Mesenteric fat pad (tissue), 1 donor: ENCODE measurements at regions not wholly inside any gene's neighbourhood (a gene's known extent, or its start where the extent isn't known, plus 50 kb on each side); places are given as distances from the start of the nearest gene placed in this dataset.
"Not testable (repeated sequence)": the region's sequence is repeated elsewhere in the genome, so short reads cannot be mapped to it uniquely, and the experiment has no call there.

Experiments used
- DNase-seq: peaks from one replicate; pipeline ENCODE4 v3.0.0-alpha.2; 2020; ENCODE audit warnings: low spot score
- donor health status: DM: yes; HTN: yes; CAD: no.

DNA sequence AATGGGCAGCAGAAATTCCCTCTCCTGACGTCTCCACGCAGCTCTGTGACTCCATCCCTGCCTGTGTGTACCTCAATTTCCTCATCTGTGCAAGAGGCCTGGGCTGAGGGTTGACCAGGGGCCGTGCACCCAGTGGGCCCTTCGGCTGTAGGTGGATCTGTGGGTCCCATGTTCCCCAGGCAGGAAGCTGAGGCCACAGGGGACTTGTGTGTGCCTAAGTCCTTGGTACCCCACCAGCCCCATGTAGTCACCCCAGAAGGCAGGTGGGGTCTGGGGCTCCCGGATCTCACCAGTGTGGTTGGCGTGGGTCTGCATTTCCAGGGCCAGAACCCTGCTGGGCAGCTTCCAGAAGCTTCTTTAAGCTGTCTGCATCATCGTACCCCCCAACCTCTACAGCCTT, 177.4 kb upstream of the GSE1 start:
- no peak for DNase-seq

DNA sequence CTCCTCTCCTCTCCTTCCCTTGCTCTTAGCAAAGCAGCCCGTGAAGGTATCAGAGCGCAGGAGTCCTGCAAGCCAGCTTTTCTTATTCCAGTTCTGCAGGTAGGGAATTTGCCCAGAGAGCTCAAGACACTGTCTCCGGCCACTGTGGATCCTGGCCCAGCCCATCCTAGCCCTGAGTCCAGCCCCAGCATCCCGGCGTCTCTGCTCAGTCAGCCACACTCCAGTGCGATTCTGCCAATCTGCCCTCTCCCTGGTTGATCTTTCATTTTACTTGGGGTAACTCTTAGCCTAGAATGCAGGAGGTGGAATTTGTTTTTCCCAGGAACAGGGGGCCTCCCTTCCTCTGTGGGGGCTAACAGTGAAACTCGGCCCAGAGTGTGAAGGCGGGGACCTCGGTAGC, 176.9 kb upstream of the GSE1 start:
- DNase-seq = no peak

DNA sequence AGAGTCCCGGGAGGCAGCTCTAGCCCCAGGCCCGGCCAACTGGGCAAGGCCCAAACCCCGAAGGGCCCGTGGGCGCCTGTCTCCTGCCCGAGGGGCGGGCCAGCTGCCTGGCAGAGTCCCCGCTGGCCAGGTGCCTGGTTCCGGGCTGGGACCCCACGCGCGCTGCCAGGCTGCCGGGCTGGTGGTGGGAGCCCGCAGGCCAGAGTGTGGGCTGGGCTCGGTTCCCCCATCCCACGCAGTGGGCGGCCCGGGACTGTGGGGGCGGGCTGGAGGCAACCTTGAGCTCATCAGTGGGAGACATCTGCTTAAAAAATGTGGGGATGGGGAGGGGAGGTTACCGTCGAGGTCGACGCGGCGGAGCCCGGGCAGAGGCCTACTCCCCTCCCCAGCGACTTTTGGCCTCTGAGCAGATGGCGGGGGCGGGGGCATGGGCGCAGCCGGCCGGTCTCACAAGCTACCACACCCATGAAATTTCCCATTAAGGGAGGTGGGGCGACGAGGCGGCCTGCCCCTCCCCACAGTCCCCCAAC, 176.4 kb upstream of the GSE1 start:
- no peak for DNase-seq

DNA sequence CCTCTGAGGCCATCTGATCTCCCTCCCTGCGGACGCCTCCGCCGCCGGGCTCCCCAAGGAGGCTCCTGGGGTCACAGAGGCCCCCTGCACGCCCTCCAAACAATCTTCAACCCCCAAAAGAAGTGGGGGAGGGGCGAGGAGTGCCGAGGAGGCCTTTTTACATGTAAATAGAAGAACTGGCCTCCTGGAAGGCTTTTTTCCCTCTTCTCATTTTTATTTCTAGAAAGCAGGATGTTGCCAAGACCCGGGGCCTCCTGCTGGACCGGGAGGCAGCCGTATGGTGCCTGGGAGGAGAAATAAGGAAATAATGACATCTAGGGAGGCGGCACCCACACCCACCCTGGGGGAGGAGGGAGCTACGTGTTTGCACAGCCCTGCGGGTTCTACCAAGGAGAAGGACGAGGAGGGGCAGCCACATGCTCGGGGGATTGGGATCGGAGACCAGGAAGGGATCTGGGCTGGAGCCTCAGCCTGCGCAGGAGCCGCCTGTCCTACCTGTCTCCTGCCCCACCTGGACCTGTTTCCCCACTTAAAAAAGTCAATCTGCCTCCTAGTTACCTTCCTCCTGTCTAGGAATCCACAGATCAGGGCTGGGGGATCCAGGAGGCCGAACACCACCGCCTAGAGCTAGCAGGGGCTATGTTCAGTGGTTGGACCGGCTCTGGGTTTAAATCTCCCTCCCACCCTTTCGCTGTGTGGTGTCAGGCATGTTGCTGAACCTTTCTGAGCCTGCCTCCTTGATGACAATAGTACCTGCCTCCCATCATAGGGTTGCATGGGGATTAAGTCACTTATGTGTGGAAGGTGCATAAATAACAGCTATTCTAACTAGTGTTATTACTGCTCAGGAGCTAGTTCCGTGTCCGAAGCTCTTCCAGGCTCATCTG, 175.7 kb upstream of the GSE1 start:
- no peak for DNase-seq

DNA sequence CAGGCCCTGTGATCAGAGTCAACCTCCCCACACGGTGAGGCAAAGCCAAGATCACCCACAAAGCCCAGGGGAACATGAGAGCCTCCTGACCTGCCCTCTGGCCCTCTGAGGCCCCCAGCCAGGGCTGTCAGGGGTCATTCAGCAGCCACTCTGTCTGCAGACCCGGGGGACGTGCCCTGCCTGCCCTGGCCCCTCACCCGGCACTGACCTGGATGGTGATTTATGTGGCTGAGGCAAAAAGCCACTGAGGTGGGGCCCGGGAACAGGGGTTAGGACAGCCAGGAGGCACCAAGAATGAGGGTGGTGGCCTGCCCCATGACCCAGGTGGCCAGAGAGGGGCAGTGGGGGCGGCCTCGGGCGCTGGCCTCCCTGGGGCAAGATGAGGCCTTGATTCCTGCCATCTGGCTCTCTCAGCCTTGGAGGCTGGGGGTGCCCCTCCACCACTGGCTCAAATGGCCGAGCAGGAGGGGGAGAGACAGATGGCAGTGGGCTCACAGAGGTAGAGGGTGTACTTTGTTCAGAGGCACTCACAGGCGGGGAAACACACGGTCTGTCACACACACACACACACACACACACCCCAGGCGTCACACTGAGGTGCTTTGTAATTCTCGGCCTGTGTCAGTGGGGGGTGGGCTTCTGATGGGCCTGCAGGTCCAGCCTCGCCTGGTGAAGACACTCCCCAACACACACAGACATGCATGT, 174.0 kb upstream of the GSE1 start:
- DNase-seq = no peak

DNA sequence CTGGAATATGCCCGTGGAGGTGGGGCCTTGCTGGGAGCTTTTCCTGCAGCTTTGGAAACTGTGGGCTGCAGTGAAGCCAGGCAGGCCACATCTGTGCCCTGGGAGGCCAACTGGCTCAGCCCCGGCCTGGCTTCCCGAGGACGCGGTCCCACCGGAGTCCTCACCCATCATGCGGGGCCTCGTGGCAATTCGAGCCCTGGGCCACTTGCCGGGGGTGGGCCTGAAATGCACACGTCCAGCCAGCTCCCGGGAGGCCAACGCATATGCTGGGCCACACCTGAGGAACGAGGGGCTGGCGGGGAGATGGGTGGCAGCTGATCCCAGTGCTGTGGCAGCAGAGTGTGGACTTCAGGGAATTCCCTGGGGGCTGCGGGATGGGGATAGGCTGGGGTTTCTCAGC, 172.4 kb upstream of the GSE1 start:
- no peak for DNase-seq

DNA sequence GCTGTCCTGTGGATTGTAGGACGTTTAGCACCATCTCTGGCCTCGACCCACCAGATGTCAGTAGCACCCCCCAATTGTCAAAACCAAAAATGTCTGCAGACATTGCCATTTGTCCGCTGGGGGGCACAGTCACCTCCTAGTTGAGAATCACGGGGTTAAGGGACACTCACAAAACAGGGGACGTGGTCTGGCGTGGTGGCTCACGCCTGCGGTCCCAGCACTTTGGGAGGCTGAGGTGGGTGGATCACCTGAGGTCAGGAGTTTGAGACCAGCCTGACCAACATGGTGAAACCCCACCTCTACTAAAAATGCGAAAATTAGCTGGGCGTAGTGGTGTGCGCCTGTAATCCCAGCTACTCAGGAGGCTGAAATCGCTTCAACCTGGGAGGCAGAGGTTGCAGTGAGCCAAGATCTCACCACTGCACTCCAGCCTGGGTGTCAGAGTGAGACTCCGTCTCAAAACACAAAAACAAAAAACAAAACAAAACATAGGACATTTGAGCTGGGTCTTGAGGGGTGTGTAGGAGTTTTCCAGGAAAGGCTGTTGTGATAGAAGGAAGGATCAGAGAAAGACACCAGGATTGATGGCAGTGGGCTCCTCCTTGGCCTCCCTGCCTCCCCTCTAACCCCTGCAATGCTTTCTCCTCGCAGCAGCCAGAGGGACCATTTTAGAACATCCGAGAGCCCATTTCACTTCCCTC, 171.8 kb upstream of the GSE1 start:
- no peak for DNase-seq

DNA sequence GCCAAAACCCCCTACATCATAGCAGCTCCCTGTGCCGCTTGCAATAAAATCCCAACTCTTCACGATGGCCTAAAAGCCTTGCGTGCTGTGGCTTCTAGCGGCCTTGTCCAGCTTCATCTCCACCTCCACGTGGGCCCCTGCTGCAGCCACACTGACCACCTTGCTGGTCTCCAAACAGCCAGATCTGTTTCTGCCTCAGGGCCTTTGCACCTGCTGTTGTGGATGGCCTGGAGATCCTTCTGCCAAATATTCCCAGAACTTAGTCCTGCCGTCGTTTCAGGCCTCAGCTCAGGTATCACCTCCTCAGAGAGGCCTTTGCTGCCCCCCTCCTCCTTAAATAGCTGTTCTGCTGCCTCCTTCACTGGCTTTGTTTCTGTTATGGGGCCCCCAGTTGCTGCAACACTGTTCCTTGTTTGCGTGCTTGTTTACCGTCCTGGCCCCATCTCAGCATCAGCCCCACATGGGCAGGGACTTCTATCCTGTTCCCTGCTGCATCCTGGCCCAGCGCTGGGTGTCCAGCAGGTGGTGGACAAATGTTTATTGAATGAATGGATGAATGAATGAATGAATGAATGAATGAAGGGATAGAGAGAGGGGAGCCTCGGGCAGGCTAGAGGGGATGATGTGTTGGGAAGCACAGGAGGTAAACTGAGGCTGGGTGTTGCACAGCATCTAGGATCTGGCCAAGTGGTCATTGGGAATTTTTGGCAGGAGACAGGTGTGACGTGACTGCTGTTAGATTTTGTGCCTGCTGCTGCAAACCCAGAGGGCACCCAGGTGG, 171.0 kb upstream of the GSE1 start:
- DNase-seq = no peak

DNA sequence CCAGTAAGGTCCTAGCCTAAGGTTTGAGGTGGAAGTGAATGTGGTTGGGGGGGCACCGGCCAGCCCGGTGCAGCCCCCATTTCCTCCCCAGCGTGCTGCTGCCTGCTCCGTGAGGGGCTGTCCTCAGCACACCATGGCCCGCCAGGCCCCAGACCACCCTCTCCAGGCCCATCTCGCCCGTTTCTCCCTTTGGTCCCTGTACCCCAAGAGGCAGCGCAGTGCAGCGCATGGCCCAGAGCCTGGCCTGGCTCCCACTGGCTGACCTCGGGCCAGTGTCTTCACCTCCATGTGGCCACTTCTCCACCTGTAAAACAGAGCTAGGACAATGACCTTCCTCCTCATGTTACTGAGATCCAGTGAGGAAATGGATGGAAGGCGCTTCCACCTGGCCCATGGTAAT, 170.0 kb upstream of the GSE1 start:
- DNase-seq = no peak

DNA sequence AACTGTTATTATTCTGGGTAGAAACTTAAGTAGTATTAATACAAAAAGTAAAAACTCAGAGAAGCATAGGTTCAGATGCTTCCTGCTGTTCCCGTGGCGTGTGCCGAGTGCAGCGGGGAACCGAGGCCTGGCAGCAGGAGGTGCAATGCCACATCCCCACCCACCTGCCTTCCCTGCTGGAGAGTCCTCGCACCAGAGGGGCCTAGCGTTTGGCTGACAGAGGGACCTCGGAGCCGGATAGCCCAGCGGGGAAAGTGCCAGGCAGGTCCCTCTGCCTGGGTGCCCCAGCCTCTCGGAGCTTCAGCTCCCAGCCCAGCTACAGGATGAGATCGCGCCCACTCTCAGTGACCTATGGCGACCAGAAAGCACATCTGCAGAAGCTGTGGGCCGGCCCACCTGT, 169.6 kb upstream of the GSE1 start:
- no peak for DNase-seq

DNA sequence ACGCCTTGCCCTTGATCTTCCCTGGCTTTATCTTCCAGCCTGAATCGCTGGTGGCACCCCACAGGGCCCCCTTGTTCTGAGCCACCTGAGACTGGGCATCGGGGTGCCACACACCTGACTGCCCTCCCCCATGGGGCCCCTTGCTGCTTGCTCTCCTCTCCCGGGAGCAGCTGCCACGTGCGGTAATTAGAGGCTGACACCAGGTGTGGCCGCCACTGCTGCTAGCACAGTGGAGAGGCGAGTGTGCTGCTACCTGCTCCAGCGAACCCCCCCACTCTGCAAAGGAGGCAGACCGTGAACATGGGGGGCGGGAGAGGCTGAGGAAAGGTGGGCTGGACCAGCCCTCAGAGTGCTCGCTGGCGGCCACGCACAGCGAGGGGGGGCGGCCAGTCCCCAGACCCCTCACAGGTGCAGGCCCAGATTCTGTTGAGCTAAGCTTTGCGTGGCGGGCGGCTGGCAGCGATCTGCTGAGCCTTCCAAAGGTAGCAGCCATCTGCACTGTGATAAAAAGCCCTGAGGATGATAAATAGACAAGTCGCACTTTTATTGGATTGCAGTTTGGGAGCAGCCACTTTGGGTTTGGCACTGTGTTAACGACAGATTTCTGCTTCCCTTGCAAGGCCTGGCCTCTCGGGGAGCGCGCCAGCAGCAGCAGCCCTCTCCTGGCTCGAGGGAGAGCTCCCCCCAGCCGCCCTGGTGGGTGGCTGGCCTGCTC, 167.9 kb upstream of the GSE1 start:
- DNase-seq = no peak

DNA sequence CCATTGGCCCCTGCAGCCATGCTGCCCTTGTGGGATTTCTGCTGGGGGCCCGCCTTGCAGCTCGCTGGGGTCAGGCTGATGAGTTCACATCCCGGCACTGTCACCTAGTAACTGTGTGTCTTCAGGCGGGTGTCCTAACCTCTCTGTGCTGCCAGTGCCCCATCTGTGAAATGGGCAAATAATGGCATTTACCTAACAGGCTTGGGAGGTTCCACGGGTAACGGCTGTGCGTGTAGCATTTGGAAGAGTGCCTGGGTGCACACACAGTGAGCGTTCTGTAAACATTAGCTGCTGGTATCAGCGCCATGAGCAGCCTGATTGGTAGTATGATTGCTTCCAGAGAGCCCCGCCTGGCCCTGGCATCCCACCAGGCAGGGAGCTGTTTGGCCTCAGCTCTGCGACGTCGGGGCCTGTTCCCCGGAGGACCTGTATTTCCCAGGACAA, 167.3 kb upstream of the GSE1 start:
- DNase-seq = no peak

DNA sequence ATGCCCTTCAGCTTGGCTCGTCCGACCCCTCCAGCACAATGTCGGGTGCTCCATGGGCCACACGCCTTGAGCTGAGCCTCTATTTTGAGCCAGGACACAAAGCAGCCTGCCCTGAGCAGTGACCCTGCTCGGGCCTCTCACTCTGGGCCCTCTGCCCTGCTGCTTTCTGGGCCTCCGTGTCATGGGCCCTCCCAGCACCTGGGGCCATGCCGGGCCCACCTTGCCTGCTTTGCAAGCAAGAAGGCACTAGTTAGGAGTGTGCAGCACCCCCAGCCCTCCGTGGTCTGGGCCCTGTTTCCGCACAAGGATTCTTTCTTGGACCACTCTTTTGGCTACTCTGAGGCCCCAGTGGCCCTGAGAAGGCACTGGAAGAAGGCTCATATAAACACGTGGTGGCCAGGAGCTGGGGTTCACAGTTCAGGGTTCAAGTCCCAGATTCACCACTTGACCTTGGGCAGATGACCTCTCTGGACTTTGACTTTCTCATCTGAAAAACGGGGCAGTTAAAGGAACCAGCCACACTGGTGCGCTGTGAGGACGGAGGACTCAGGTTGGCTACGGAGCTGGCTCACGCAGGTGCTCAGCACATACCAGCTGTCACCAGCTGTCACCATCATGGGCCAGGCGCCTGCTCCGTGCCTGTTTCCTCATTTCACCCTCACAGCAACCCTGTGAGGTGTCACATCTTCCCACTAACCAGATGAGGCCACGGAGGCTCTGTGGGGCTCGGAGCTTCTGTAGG, 166.0 kb upstream of the GSE1 start:
- no peak for DNase-seq

DNA sequence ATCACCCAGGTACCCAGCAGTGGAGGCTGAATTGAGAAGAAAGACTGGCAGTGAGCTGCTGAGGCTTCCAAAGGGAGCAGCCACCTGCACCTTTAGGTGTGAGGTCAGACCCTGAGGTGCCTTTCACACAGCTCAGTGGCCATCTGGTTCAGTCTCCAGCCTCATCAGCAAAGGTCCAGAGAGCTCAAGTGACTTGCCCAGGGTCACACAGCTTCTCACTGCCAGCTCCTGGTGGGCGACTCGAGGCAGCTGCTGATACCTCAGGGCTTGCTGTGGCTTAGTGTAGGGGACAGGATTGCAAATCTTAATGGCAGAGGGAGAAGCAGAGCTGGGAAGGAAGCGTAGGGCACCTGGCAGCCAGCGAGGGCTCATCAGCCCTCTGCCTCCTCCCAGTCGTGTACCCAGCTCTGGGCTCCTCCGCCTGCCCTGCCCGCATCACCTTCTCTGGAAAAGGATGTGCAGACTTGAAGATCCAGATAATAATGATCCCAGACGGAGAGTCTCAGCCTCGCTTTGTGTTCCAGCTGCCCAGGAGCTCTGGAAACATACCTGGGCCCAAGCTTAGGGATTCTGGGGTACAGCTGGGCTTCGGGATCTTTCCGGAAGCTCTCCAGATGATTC, 165.3 kb upstream of the GSE1 start:
- no peak for DNase-seq

DNA sequence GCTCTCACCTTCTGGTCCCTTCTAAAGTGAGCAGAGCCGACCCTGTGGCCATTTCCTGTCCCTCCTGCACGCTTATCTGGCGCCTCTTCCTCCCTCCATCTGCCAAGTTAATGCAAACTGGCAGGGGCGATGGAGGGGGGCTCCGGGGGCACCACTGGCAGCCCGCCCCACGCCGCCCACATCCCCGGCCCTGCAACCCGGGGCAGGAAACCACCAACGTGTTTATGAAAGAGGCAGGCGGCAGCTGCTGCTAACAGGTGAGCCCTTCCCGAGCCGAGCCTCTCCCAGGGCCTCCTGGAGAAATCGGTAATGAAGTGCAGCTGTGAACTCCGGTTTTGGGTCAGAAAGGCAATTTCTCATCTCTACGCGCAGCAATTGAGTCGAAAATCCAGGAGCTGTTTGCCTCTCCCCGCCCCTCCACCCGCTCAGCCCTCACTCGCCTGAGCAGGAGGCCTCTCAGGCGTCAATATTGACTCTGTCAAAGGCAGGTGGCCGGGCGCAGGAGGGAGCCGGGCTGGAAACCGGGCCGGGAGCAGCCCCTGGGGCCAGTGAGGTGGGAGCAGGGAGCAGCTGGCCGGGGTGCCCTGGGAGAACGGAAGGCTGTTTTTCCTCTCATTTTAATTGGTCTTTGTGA, 164.4 kb upstream of the GSE1 start:
- DNase-seq = no peak

DNA sequence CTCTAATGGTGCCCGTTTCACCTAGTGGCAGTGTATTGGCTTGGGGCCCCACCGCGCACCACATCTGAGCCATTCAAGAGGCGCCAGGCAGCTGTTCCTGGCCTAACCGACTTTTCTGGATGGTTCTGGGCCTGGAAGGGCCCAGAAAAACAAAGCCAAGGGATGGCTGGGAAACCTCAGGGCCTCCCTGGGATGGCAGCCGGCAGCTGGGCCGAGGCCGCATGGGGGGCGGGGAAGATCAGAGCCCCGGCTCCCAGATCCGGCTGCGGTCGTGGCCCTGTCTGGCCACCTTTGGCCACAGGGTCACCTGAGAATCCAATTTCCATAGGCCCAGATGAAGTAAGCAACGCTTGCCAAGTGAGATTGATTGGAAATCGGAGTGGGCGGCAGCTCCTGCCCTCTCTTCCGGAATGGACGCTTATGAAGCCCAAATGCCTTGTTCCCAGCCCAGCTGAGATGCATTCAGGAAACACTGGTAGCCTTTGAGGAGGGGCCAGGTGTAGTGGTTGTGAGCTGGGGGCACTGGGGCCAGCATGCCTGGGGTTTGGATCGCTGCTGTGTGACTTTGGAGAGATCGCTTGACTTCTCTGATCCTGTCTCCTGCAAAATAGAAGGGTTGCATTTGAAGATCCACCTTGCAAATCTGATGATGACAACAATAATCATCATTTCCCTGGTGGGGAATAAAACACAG, 163.8 kb upstream of the GSE1 start:
- no peak for DNase-seq

DNA sequence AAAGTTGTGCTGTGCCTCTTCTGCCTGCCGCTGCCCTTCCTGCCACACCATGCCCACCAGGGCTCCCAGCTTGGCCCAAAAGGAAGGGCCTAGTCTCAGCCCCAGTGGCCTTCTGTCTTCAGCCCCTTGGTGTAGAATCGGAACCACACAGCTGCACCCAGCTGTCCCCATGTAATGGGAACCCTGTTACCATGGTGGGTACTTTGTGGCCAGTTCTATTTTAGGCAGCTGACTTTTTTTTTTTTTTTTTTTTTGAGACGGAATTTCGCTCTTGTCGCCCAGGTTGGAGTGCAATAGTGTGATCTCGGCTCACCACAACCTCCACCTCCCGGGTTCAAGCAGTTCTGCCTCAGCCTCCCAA, 163.3 kb upstream of the GSE1 start:
- no peak for DNase-seq

DNA sequence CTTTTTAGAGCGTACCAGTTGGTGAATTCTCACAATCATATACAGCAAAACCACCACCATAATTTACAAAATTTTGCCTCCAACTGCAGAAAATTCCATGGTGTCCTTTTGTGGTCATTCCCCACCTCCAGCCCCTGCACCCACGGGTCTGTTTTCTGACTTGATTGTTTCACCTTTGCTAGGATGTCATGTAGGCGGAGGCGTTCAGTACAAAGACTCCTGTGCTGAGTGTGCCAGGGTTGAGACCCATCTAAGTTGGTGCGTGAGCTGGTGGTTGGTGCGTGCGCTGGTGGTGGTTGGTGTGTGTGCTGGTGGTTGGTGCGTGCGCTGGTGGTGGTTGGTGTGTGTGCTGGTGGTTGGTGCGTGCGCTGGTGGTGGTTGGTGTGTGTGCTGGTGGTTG, 162.0 kb upstream of the GSE1 start:
- DNase-seq = not testable (repeated sequence)
